Panc1 (cell line): ENCODE measurements at regions not wholly inside any gene's neighbourhood (a gene's known extent, or its start where the extent isn't known, plus 50 kb on each side); places are given as distances from the start of the nearest gene placed in this dataset.

Experiments
- ATAC-seq: fragments of 200-7000 bp; cut with Tn5 transposase; 2 replicates; pipeline ENCODE4 v1.9.1; 2020; ENCODE audit warnings: mild to moderate bottlenecking, moderate library complexity
- BruUV-seq: library from RNA; stranded (reverse); fragments of 400-500 nt; replicated peaks from 2 replicates; lab custom pipeline; 2021; lab: Mats Ljungman, UMichigan
- CTCF ChIA-PET: fragments of 300-600 bp; sonication (Branson Sonifier 250); formaldehyde crosslinking; loops from one replicate; lab custom pipeline; 2022; ENCODE audit warnings: antibody characterized with exemption; lab: Charles Lee
- POLR2A ChIA-PET: fragments of 300-600 bp; sonication (Branson Sonifier 250); formaldehyde crosslinking; loops from one replicate; lab custom pipeline; 2022; ENCODE audit warnings: antibody characterized with exemption; lab: Charles Lee
- DNase-seq: peaks from one replicate; pipeline ENCODE4 v3.0.0-alpha.2; 2010; ENCODE audit warnings: low read depth, low spot score
- H3K27ac ChIP-seq: 2 replicates; pipeline ENCODE4 v1.5.1; 2011; ENCODE audit warnings: mild to moderate bottlenecking, low read length, inconsistent platforms
- H3K27me3 ChIP-seq: fragments of 200-500 bp; sonication (Bioruptor generic); 2 replicates; pipeline ENCODE4 v1.6.0; 2014; ENCODE audit warnings: low read length, inconsistent platforms; ENCODE audit not compliant: control insufficient read depth, insufficient read depth
- H3K36me3 ChIP-seq: fragments of 200-500 bp; sonication (Bioruptor generic); 2 replicates; pipeline ENCODE4 v1.5.1; 2014; ENCODE audit warnings: inconsistent platforms, mild to moderate bottlenecking, low read length, moderate library complexity; ENCODE audit not compliant: control insufficient read depth, insufficient read depth
- H3K4me1 ChIP-seq: 2 replicates; pipeline ENCODE4 v1.5.1; 2011; ENCODE audit warnings: inconsistent platforms, mild to moderate bottlenecking, low read length, moderate library complexity; ENCODE audit not compliant: control insufficient read depth, insufficient read depth
- H3K4me3 ChIP-seq, 2 experiments: 2 replicates each; pipeline ENCODE4 v1.5.1; 2011 to 2012; ENCODE audit warnings: low read depth in 2 of 2, low read length in 2 of 2, mild to moderate bottlenecking in 2 of 2, inconsistent platforms in 1 of 2, moderate library complexity in 1 of 2
- H3K9me3 ChIP-seq: fragments of 200-500 bp; sonication (Bioruptor generic); 2 replicates; pipeline ENCODE4 v1.5.1; 2014; ENCODE audit warnings: low read depth, mild to moderate bottlenecking, inconsistent platforms, low read length, moderate library complexity; ENCODE audit not compliant: control insufficient read depth, insufficient read depth
- CTCF ChIP-seq: fragments of 450-650 bp; IDR thresholded peaks from 2 replicates; pipeline ENCODE4 v1.5.1; 2017; ENCODE audit warnings: mild to moderate bottlenecking
- POLR2AphosphoS5 ChIP-seq: IDR thresholded peaks from 2 replicates; pipeline ENCODE4 v1.6.1; 2012; ENCODE audit warnings: mild to moderate bottlenecking, low read depth, low read length, moderate library complexity
- SIN3A ChIP-seq: IDR thresholded peaks from 2 replicates; pipeline ENCODE4 v1.6.1; 2012; ENCODE audit warnings: low read depth, mild to moderate bottlenecking, low read length, moderate library complexity, borderline replicate concordance; ENCODE audit not compliant: insufficient read depth
- TCF7L2 ChIP-seq: IDR thresholded peaks from 2 replicates; pipeline ENCODE4 v1.6.1; 2011; ENCODE audit warnings: mild to moderate bottlenecking, low read depth, low read length, inconsistent platforms
- in situ Hi-C: cut with HindIII; loops from 2 replicates; pipeline ENCODE4 v1.10.0; 2016; ENCODE audit warnings: low sequenced_read_pairs, low pct_unique_long_range_greater_than_20kb
- intact Hi-C: fragments of 100-400 bp; cut with micrococcal nuclease; formaldehyde crosslinking; loops from one replicate; pipeline ENCODE4 v1.10.0; 2022; ENCODE audit not compliant: unreplicated experiment
- TF ChIP-seq, protein P1 (sequence below), 2 experiments: IDR thresholded peaks; 2 replicates each; pipeline ENCODE4 v1.6.1; 2011 to 2012; ENCODE audit warnings: low read depth in 2 of 2, control low read depth in 1 of 2, low read length in 1 of 2, mild to moderate bottlenecking in 1 of 2, moderate library complexity in 1 of 2; ENCODE audit not compliant: insufficient read depth in 1 of 2

GRCh38 chr9:78548670-78549069 lies 251.7 kb downstream of the PSAT1 start:
- ATAC-seq, result no peak
- H3K36me3 ChIP-seq, result no peaks in the 10 kb centered on the region
- no peaks in the 10 kb centered on the region for H3K27me3 ChIP-seq
- DNase-seq, result no peak
- intact Hi-C loops, result no loop called here
- H3K4me3 ChIP-seq, result no peak overlapping the region
- H3K9me3 ChIP-seq, result no peaks in the 10 kb centered on the region
- TF ChIP-seq, protein P1, sequence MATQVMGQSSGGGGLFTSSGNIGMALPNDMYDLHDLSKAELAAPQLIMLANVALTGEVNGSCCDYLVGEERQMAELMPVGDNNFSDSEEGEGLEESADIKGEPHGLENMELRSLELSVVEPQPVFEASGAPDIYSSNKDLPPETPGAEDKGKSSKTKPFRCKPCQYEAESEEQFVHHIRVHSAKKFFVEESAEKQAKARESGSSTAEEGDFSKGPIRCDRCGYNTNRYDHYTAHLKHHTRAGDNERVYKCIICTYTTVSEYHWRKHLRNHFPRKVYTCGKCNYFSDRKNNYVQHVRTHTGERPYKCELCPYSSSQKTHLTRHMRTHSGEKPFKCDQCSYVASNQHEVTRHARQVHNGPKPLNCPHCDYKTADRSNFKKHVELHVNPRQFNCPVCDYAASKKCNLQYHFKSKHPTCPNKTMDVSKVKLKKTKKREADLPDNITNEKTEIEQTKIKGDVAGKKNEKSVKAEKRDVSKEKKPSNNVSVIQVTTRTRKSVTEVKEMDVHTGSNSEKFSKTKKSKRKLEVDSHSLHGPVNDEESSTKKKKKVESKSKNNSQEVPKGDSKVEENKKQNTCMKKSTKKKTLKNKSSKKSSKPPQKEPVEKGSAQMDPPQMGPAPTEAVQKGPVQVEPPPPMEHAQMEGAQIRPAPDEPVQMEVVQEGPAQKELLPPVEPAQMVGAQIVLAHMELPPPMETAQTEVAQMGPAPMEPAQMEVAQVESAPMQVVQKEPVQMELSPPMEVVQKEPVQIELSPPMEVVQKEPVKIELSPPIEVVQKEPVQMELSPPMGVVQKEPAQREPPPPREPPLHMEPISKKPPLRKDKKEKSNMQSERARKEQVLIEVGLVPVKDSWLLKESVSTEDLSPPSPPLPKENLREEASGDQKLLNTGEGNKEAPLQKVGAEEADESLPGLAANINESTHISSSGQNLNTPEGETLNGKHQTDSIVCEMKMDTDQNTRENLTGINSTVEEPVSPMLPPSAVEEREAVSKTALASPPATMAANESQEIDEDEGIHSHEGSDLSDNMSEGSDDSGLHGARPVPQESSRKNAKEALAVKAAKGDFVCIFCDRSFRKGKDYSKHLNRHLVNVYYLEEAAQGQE (IDR thresholded peaks at IDR 0.05; ENCODE audit: insufficient read depth in 1 of 2, low read depth in 2 of 2, low read length in 1 of 2), result no peak
- TF ChIP-seq POLR2AphosphoS5, result no peak
- no peak for TF ChIP-seq SIN3A
- no peak for TF ChIP-seq TCF7L2
- TF ChIP-seq CTCF, result no peak
- in situ Hi-C loops, result no loop called here
- POLR2A ChIA-PET, result no interaction called here
- CTCF ChIA-PET, result no interaction called here
- no peaks in the 10 kb centered on the region for H3K4me1 ChIP-seq
- no TSS peak for BruUV-seq
- H3K27ac ChIP-seq, result no peak overlapping the region

GRCh38 chr9:78549711-78550110 lies 252.8 kb downstream of the PSAT1 start:
- CTCF ChIA-PET, result no interaction called here
- no TSS peak for BruUV-seq

More at GRCh38 chr9:78549711-78550110, 252.8 kb downstream of the PSAT1 start:
- in situ Hi-C loops (no loop called here), intact Hi-C loops (no loop called here)
- no peak for TF ChIP-seq POLR2AphosphoS5
- TF ChIP-seq, protein P1 (IDR thresholded peaks at IDR 0.05; ENCODE audit: insufficient read depth in 1 of 2, low read depth in 2 of 2, low read length in 1 of 2), result no peak
- no peak for TF ChIP-seq CTCF
- DNase-seq, result no peak
- H3K27ac ChIP-seq, result no peak overlapping the region
- ATAC-seq, result no peak
- no peaks in the 10 kb centered on the region for H3K36me3 ChIP-seq
- POLR2A ChIA-PET, result no interaction called here
- no peaks in the 10 kb centered on the region for H3K4me1 ChIP-seq
- H3K9me3 ChIP-seq, result no peaks in the 10 kb centered on the region
- no peak overlapping the region for H3K4me3 ChIP-seq
- no peaks in the 10 kb centered on the region for H3K27me3 ChIP-seq
